Smooth muscle cell (in vitro differentiated cells): ENCODE measurements at regions not wholly inside any gene's neighbourhood (a gene's known extent, or its start where the extent isn't known, plus 50 kb on each side); places are given as distances from the start of the nearest gene placed in this dataset.

Experiments used
- DNase-seq: peaks from one replicate; lab custom pipeline; 2025; ENCODE audit not compliant: unreplicated experiment; lab: John Stamatoyannopoulos, UW
- H2AFZ ChIP-seq: fragments of 200-600 bp; sonication (generic); 2 replicates; pipeline ENCODE4 v1.6.0; 2016; ENCODE audit warnings: antibody characterized with exemption, low read depth, mild to moderate bottlenecking
- H3F3A ChIP-seq: fragments of 200-600 bp; sonication (generic); 2 replicates; pipeline ENCODE4 v1.6.0; 2017; ENCODE audit warnings: antibody characterized with exemption, low read depth
- H3K27ac ChIP-seq: fragments of 200-600 bp; sonication (generic); 2 replicates; pipeline ENCODE4 v1.5.1; 2016; ENCODE audit warnings: low read depth, mild to moderate bottlenecking
- H3K27me3 ChIP-seq: fragments of 200-600 bp; sonication (generic); 2 replicates; pipeline ENCODE4 v1.6.1; 2016; ENCODE audit warnings: low read depth, mild to moderate bottlenecking
- H3K36me3 ChIP-seq: fragments of 200-600 bp; sonication (generic); 2 replicates; pipeline ENCODE4 v1.5.1; 2016; ENCODE audit warnings: low read depth
- H3K4me1 ChIP-seq: fragments of 200-600 bp; sonication (generic); 2 replicates; pipeline ENCODE4 v1.5.1; 2016; ENCODE audit warnings: low read depth
- H3K4me2 ChIP-seq: fragments of 200-600 bp; sonication (generic); 2 replicates; pipeline ENCODE4 v1.6.0; 2016; ENCODE audit warnings: mild to moderate bottlenecking
- H3K4me3 ChIP-seq: fragments of 200-600 bp; sonication (generic); 2 replicates; pipeline ENCODE4 v1.5.1; 2016; ENCODE audit warnings: mild to moderate bottlenecking
- H3K79me2 ChIP-seq: fragments of 200-600 bp; sonication (generic); 2 replicates; pipeline ENCODE4 v1.6.0; 2016; ENCODE audit warnings: low read depth, mild to moderate bottlenecking
- H3K9ac ChIP-seq: fragments of 200-600 bp; sonication (generic); 2 replicates; pipeline ENCODE4 v1.6.0; 2016; ENCODE audit warnings: low read depth
- H3K9me3 ChIP-seq: fragments of 200-600 bp; sonication (generic); replicated peaks from 2 replicates; pipeline ENCODE4 v1.5.1; 2016; ENCODE audit warnings: low read depth
- H4K20me1 ChIP-seq: fragments of 200-600 bp; sonication (generic); 2 replicates; pipeline ENCODE4 v1.6.0; 2016; ENCODE audit warnings: low read depth
- WGBS: methylation state at CpG from one replicate; pipeline ENCODE4 v1.1.7; 2016; ENCODE audit warnings: low lambda C conversion rate; 5-methylcytosine and 5-hydroxymethylcytosine counted together
- TF ChIP-seq, protein P1 (sequence below): fragments of 200-600 bp; sonication (generic); IDR thresholded peaks from 2 replicates; pipeline ENCODE4 v1.5.1; 2017; ENCODE audit warnings: borderline replicate concordance, mild to moderate bottlenecking, antibody characterized with exemption; ENCODE audit not compliant: insufficient read depth, poor library complexity, severe bottlenecking

DNA sequence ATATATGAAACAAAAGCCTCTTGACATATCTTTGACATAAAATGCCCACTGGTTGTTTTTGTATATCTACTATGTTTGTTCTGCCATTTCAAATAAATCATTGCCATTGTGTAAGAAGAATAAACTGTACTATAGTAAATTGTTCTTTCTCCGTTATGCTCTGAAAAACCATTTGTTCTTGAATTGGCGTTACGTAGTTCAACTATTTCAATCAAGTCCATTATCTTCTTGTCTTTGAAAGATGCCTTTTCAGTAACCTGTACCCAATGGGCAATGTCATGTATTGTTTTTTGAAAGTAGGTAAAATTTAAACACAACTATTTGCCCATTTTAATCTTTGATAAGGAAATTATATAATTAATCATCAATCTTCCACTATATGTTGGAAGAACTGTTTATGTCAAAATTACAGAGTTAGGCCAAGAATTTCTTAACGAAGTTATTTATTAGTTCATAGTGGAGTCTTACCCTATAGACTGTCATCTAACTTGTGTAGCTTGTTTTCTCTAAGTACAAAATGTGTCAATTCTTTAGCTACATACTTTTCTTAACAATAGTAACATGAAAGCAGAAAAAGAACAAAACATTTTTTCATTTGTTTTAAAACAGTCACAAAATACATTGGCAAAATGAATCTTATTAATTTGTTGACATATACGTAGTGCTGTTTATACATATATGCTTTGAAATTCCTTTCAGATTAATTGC lies 294.8 kb downstream of the PTPRC start:
- peak overlapping the region; percentile 99 for H3K27ac ChIP-seq
- WGBS: 42% methylated on average over 5 of the region's 5 CpGs

DNA sequence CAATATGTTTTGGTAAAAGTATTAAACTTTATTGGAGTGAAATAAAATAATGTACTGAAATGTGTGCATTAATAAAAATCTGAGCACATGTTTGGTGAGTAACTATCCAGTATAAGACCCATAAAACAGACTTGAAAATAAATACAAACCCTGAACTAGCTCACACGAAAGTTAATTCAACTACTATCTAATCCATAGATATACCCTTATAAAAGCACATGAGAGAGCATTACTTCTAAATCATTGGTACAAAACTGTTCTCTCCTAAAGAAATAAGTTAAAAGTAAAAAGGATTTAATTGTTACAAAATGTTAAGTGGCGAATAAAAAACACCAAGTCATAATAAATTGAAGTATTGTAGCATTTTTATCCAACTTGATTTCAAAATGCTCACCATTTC lies 295.6 kb downstream of the PTPRC start:
- H3K4me1 ChIP-seq: peaks cover 18% of the 10 kb centered on the region
- WGBS: 53% methylated on average over 2 of the region's 2 CpGs
- no peaks in the 10 kb centered on the region for H3K36me3 ChIP-seq
- peak overlapping the region; percentile 99 for H3K9ac ChIP-seq
- peaks cover 15% of the 10 kb centered on the region for H3F3A ChIP-seq
- no peaks in the 10 kb centered on the region for H3K27me3 ChIP-seq
- TF ChIP-seq, protein P1, sequence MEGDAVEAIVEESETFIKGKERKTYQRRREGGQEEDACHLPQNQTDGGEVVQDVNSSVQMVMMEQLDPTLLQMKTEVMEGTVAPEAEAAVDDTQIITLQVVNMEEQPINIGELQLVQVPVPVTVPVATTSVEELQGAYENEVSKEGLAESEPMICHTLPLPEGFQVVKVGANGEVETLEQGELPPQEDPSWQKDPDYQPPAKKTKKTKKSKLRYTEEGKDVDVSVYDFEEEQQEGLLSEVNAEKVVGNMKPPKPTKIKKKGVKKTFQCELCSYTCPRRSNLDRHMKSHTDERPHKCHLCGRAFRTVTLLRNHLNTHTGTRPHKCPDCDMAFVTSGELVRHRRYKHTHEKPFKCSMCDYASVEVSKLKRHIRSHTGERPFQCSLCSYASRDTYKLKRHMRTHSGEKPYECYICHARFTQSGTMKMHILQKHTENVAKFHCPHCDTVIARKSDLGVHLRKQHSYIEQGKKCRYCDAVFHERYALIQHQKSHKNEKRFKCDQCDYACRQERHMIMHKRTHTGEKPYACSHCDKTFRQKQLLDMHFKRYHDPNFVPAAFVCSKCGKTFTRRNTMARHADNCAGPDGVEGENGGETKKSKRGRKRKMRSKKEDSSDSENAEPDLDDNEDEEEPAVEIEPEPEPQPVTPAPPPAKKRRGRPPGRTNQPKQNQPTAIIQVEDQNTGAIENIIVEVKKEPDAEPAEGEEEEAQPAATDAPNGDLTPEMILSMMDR: no peak
- H3K4me2 ChIP-seq: peak overlapping the region; percentile 92
- peaks cover 61% of the 10 kb centered on the region for H4K20me1 ChIP-seq
- H3K4me3 ChIP-seq: peak overlapping the region; percentile 95
- no peaks in the 10 kb centered on the region for H3K9me3 ChIP-seq
- H2AFZ ChIP-seq: no peak overlapping the region
- H3K27ac ChIP-seq: peak overlapping the region; percentile 99
- no peak for DNase-seq
- peaks cover 89% of the 10 kb centered on the region for H3K79me2 ChIP-seq

More for the DNA sequence above, 294.8 kb downstream of the PTPRC start:
- H3K4me3 ChIP-seq: peak overlapping the region; percentile 95
- H3K4me1 ChIP-seq: peaks cover 24% of the 10 kb centered on the region
- peak overlapping the region; percentile 92 for H3K4me2 ChIP-seq
- H2AFZ ChIP-seq: no peak overlapping the region
- no peaks in the 10 kb centered on the region for H3K9me3 ChIP-seq
- DNase-seq: no peak
- no peaks in the 10 kb centered on the region for H3K36me3 ChIP-seq
- H3K79me2 ChIP-seq: peaks cover 97% of the 10 kb centered on the region
- H3K9ac ChIP-seq: peak overlapping the region; percentile 99
- peaks cover 15% of the 10 kb centered on the region for H3F3A ChIP-seq
- peaks cover 68% of the 10 kb centered on the region for H4K20me1 ChIP-seq
- TF ChIP-seq, protein P1: no peak
- H3K27me3 ChIP-seq: no peaks in the 10 kb centered on the region

GRCh38 chr1:198934901-198935305 lies 296.1 kb downstream of the PTPRC start:
- Histone ChIP-seq H3K79me2 (peaks cover 84% of the 10 kb centered on the region), H3K9ac (peak overlapping the region; percentile 99), H3K27me3 (no peaks in the 10 kb centered on the region), H3K36me3 (no peaks in the 10 kb centered on the region), H3K4me3 (peak overlapping the region; percentile 95), H3K9me3 (no peaks in the 10 kb centered on the region), H3F3A (peaks cover 15% of the 10 kb centered on the region), H3K4me2 (peak overlapping the region; percentile 92), H2AFZ (no peak overlapping the region), H3K27ac (peak overlapping the region; percentile 99), H4K20me1 (peaks cover 56% of the 10 kb centered on the region), H3K4me1 (peaks cover 16% of the 10 kb centered on the region)
- WGBS: 10% methylated on average over 6 of the region's 6 CpGs
- no peak for DNase-seq
- TF ChIP-seq, protein P1: no peak
